ENCODE measurements at regions not wholly inside any gene's neighbourhood (a gene's known extent, or its start where the extent isn't known, plus 50 kb on each side); places are given as distances from the start of the nearest gene placed in this dataset.
A peak's percentile ranks its signal among the peaks of the same experiment; 100 is the strongest.

GRCh38 chr14:87391066-87391465 lies 601.9 kb downstream of the GALC start:
- no peak overlapping the region for H3K4me3 ChIP-seq
- no peaks in the 10 kb centered on the region for H3K4me1 ChIP-seq
- FAIRE-seq (no peak), DNase-seq (no peak), ATAC-seq (no peak)
- no peaks in the 10 kb centered on the region for H3K9me3 ChIP-seq
- TF ChIP-seq CTCF (IDR thresholded peaks at IDR 0.05): no peak
- H3K27ac ChIP-seq: no peak overlapping the region
- intact Hi-C loops (cut with DNase I): no loop called here
- H3K27me3 ChIP-seq: no peaks in the 10 kb centered on the region
- H3K36me3 ChIP-seq: no peaks in the 10 kb centered on the region
- WGBS, 2 donors: 87 to 91% methylated on average over 5 of the region's 5 CpGs

- H3K4me3 ChIP-seq: no peak overlapping the region
- no peaks in the 10 kb centered on the region for H3K4me1 ChIP-seq
- no peaks in the 10 kb centered on the region for H3K36me3 ChIP-seq
- intact Hi-C loops (cut with DNase I): no loop called here
- H3K27me3 ChIP-seq: no peaks in the 10 kb centered on the region
- H3K9me3 ChIP-seq: no peaks in the 10 kb centered on the region
- H3K27ac ChIP-seq: no peak overlapping the region
- DNase-seq: no peak
- no peak for FAIRE-seq
- TF ChIP-seq CTCF (IDR thresholded peaks at IDR 0.05): no peak
- ATAC-seq: no peak
Observed at GRCh38 chr14:87388946-87389345, 604.0 kb downstream of the GALC start.

- Histone ChIP-seq H3K27me3 (no peaks in the 10 kb centered on the region), H3K27ac (no peak overlapping the region), H3K9me3 (no peaks in the 10 kb centered on the region), H3K36me3 (no peaks in the 10 kb centered on the region), H3K4me1 (no peaks in the 10 kb centered on the region), H3K4me3 (no peak overlapping the region)
- DNase-seq (no peak), FAIRE-seq (no peak), ATAC-seq (no peak)
- intact Hi-C loops (cut with DNase I): no loop called here
- WGBS, 2 donors: 92 to 94% methylated on average over 6 of the region's 6 CpGs
- no peak for TF ChIP-seq CTCF (IDR thresholded peaks at IDR 0.05)
Observed at GRCh38 chr14:87387806-87388205, 605.2 kb downstream of the GALC start.

- no peak for TF ChIP-seq CTCF (IDR thresholded peaks at IDR 0.05)
- no peak overlapping the region for H3K27ac ChIP-seq
- DNase-seq (no peak), FAIRE-seq (no peak), ATAC-seq (no peak)
- no peaks in the 10 kb centered on the region for H3K27me3 ChIP-seq
- no peaks in the 10 kb centered on the region for H3K4me1 ChIP-seq
- no peaks in the 10 kb centered on the region for H3K36me3 ChIP-seq
- no peak overlapping the region for H3K4me3 ChIP-seq
- peaks cover 0 to 3% (median 0%) of the 10 kb centered on the region in 4 donors for H3K9me3 ChIP-seq
- intact Hi-C loops (cut with DNase I): no loop called here
Observed at GRCh38 chr14:87386524-87386923, 606.5 kb downstream of the GALC start.

- Histone ChIP-seq H3K27ac (no peak overlapping the region), H3K36me3 (no peaks in the 10 kb centered on the region), H3K4me1 (no peaks in the 10 kb centered on the region), H3K9me3 (peaks cover 0 to 3% (median 0%) of the 10 kb centered on the region in 4 donors), H3K27me3 (no peaks in the 10 kb centered on the region), H3K4me3 (no peak overlapping the region)
- TF ChIP-seq CTCF (IDR thresholded peaks at IDR 0.05): no peak
- FAIRE-seq: no peak
- intact Hi-C loops (cut with DNase I): no loop called here
- 42 to 58% methylated on average over 2 of the region's 2 CpGs for WGBS, 2 donors
- ATAC-seq: peak in 2 of 4 donors; percentile 35 to 37
- no peak for DNase-seq
Observed at GRCh38 chr14:87380054-87380453, 612.9 kb downstream of the GALC start.
